ENCODE measurements at regions not wholly inside any gene's neighbourhood (a gene's known extent, or its start where the extent isn't known, plus 50 kb on each side); places are given as distances from the start of the nearest gene placed in this dataset.

GRCh38 chr11:110828086-110828485 is 115.8 kb upstream of the ARHGAP20 start:
- TF ChIP-seq POLR2A (IDR thresholded peaks at IDR 0.05), result no peak
- no peak for TF ChIP-seq CTCF (IDR thresholded peaks at IDR 0.05)
- no peaks in the 10 kb centered on the region for H3K27me3 ChIP-seq
- H3K4me3 ChIP-seq, result no peak overlapping the region
- no peaks in the 10 kb centered on the region for H3K4me1 ChIP-seq
- no peaks in the 10 kb centered on the region for H3K36me3 ChIP-seq
- H3K27ac ChIP-seq, result no peak overlapping the region
- intact Hi-C loops (cut with DNase I; ENCODE audit: low total_unique reads), result no loop called here
- DNase-seq, result no peak
- H3K9me3 ChIP-seq, result no peaks in the 10 kb centered on the region

- no peak for TF ChIP-seq POLR2A (IDR thresholded peaks at IDR 0.05)
- TF ChIP-seq CTCF (IDR thresholded peaks at IDR 0.05), result no peak
- DNase-seq, result no peak
- intact Hi-C loops (cut with DNase I; ENCODE audit: low total_unique reads), result no loop called here
- no peaks in the 10 kb centered on the region for H3K36me3 ChIP-seq
- H3K9me3 ChIP-seq, result no peaks in the 10 kb centered on the region
- H3K27me3 ChIP-seq, result no peaks in the 10 kb centered on the region
- H3K4me3 ChIP-seq, result no peak overlapping the region
- no peak overlapping the region for H3K27ac ChIP-seq
- H3K4me1 ChIP-seq, result no peaks in the 10 kb centered on the region
Observed at GRCh38 chr11:110827276-110827675, 115.0 kb upstream of the ARHGAP20 start.

GRCh38 chr11:110824912-110825620 is 112.8 kb upstream of the ARHGAP20 start:
- no peak for TF ChIP-seq CTCF (IDR thresholded peaks at IDR 0.05)
- no peak for TF ChIP-seq POLR2A (IDR thresholded peaks at IDR 0.05)
- H3K4me3 ChIP-seq, result no peak overlapping the region
- H3K27me3 ChIP-seq, result no peaks in the 10 kb centered on the region
- H3K9me3 ChIP-seq, result no peaks in the 10 kb centered on the region
- intact Hi-C loops (cut with DNase I; ENCODE audit: low total_unique reads), result no loop called here
- no peaks in the 10 kb centered on the region for H3K4me1 ChIP-seq
- no peak overlapping the region for H3K27ac ChIP-seq
- no peak for DNase-seq
- no peaks in the 10 kb centered on the region for H3K36me3 ChIP-seq

GRCh38 chr11:110818032-110818687 is 105.9 kb upstream of the ARHGAP20 start:
- Histone ChIP-seq H3K36me3 (no peaks in the 10 kb centered on the region), H3K4me3 (no peak overlapping the region), H3K27ac (no peak overlapping the region), H3K9me3 (no peaks in the 10 kb centered on the region), H3K27me3 (no peaks in the 10 kb centered on the region), H3K4me1 (no peaks in the 10 kb centered on the region)
- intact Hi-C loops (cut with DNase I; ENCODE audit: low total_unique reads), result no loop called here
- TF ChIP-seq POLR2A (IDR thresholded peaks at IDR 0.05) (no peak), CTCF (IDR thresholded peaks at IDR 0.05) (no peak)
- DNase-seq, result no peak

GRCh38 chr11:110812086-110812733 is 100.0 kb upstream of the ARHGAP20 start:
- intact Hi-C loops (cut with DNase I; ENCODE audit: low total_unique reads), result no loop called here
- DNase-seq, result no peak
- Histone ChIP-seq H3K27ac (no peak overlapping the region), H3K36me3 (no peaks in the 10 kb centered on the region), H3K9me3 (no peaks in the 10 kb centered on the region), H3K4me1 (no peaks in the 10 kb centered on the region), H3K4me3 (no peak overlapping the region), H3K27me3 (no peaks in the 10 kb centered on the region)
- TF ChIP-seq CTCF (IDR thresholded peaks at IDR 0.05), result no peak
- TF ChIP-seq POLR2A (IDR thresholded peaks at IDR 0.05), result no peak

Measured in uterus (tissue), 3 donors.